HepG2 (cell line): ENCODE measurements at regions not wholly inside any gene's neighbourhood (a gene's known extent, or its start where the extent isn't known, plus 50 kb on each side); places are given as distances from the start of the nearest gene placed in this dataset.

Source experiments
- ATAC-seq: fragments of 200-7000 bp; cut with Tn5 transposase; 3 replicates; pipeline ENCODE4 v1.9.1; 2020; ENCODE audit warnings: mild to moderate bottlenecking, moderate library complexity
- BruUV-seq: library from RNA; stranded (reverse); fragments of 400-500 nt; replicated peaks from 2 replicates; lab custom pipeline; 2021; lab: Mats Ljungman, UMichigan
- CTCF ChIA-PET: fragments of 300-600 bp; formaldehyde crosslinking; extraction: SDS; loops from one replicate; lab custom pipeline; 2021; ENCODE audit warnings: low total read pairs, inconsistent platforms, low intra/inter-chr PET ratio; lab: Yijun Ruan, JAX
- POLR2A ChIA-PET: fragments of 350-600 bp; sonication (Branson Sonifier 250); formaldehyde crosslinking; loops from one replicate; lab custom pipeline; 2020; ENCODE audit warnings: antibody characterized with exemption, inconsistent platforms; lab: Yijun Ruan, JAX
- DNase-seq: peaks from one replicate; pipeline ENCODE4 v3.0.0-alpha.2; 2015; ENCODE audit warnings: low spot score
- FAIRE-seq: peaks from 3 replicates; lab custom pipeline; 2011; peaks lifted over from hg19 to GRCh38; lab: Jason Lieb, UNC
- H2AFZ ChIP-seq: one replicate; pipeline ENCODE4 v1.6.1; 2011; ENCODE audit warnings: low read length, inconsistent platforms
- H3K27ac ChIP-seq: fragments of 300-600 bp; 3 replicates; pipeline ENCODE4 v1.8.0; 2011; ENCODE audit warnings: mixed run types, mild to moderate bottlenecking, mixed read lengths, low read length, inconsistent platforms; ENCODE audit not compliant: insufficient read depth; ENCODE audit errors: extremely low read length
- H3K27me3 ChIP-seq, 2 experiments: fragments of 200-600 bp in 1 of 2; 2 replicates in 1 of 2; 3 replicates in 1 of 2; pipeline versions ENCODE4 v1.6.0 to v1.8.0; 2011; ENCODE audit warnings: low read length in 2 of 2, mild to moderate bottlenecking in 2 of 2, moderate library complexity in 2 of 2, inconsistent platforms in 1 of 2; ENCODE audit not compliant: insufficient read depth in 2 of 2, control insufficient read depth in 1 of 2
- H3K36me3 ChIP-seq, 2 experiments: fragments of 200-600 bp in 1 of 2; replicated peaks in 1 of 2; 2 replicates in 1 of 2; 3 replicates in 1 of 2; pipeline versions ENCODE4 v1.5.1 to v1.8.0; 2011; ENCODE audit warnings: low read length in 2 of 2, inconsistent platforms in 1 of 2; ENCODE audit not compliant: insufficient read depth in 2 of 2, control insufficient read depth in 1 of 2
- H3K4me1 ChIP-seq: 2 replicates; pipeline ENCODE4 v1.5.1; 2012; ENCODE audit warnings: low read length, inconsistent platforms; ENCODE audit not compliant: insufficient read depth
- H3K4me2 ChIP-seq: 2 replicates; pipeline ENCODE4 v1.6.0; 2011; ENCODE audit warnings: low read depth, low read length, inconsistent platforms
- H3K4me3 ChIP-seq, 3 experiments: fragments of 200-600 bp in 1 of 3; sonication (generic), shearing (Covaris generic) in 1 of 3; replicated peaks in 1 of 3; 2 replicates each; pipeline ENCODE4 v1.5.1; 2011 to 2016; ENCODE audit warnings: low read length in 3 of 3, inconsistent platforms in 2 of 3, low read depth in 2 of 3, mild to moderate bottlenecking in 2 of 3, control low read depth in 1 of 3, mixed read lengths in 1 of 3; ENCODE audit not compliant: insufficient read depth in 1 of 3
- H3K79me2 ChIP-seq: one replicate; pipeline ENCODE4 v1.6.1; 2011; ENCODE audit warnings: low read length, inconsistent platforms; ENCODE audit not compliant: insufficient read depth
- H3K9ac ChIP-seq: 2 replicates; pipeline ENCODE4 v1.6.0; 2011; ENCODE audit warnings: mild to moderate bottlenecking, low read depth, low read length, inconsistent platforms; ENCODE audit not compliant: insufficient read depth
- H3K9me3 ChIP-seq: 2 replicates; pipeline ENCODE4 v1.5.1; 2012; ENCODE audit warnings: mild to moderate bottlenecking, low read length
- H4K20me1 ChIP-seq: 2 replicates; pipeline ENCODE4 v1.6.0; 2011; ENCODE audit warnings: inconsistent platforms, mild to moderate bottlenecking, low read length, moderate library complexity; ENCODE audit not compliant: insufficient read depth
- BHLHE40 ChIP-seq: IDR thresholded peaks from 2 replicates; pipeline ENCODE4 v1.6.1; 2011; ENCODE audit warnings: low read length, improper control_type of control experiment
- FUBP1 ChIP-seq: sonication (generic); formaldehyde crosslinking; IDR thresholded peaks from 2 replicates; pipeline ENCODE4 v1.5.1; 2020; ENCODE audit warnings: missing genetic modification reagents, mild to moderate bottlenecking, borderline replicate concordance
- HNF4A ChIP-seq: sonication (generic); formaldehyde crosslinking; IDR thresholded peaks from 2 replicates; pipeline ENCODE4 v1.4.0; 2020; ENCODE audit warnings: missing genetic modification reagents
- MYC ChIP-seq: sonication (generic); formaldehyde crosslinking; IDR thresholded peaks from 2 replicates; pipeline ENCODE4 v1.9.0; 2021; ENCODE audit warnings: missing genetic modification reagents, borderline replicate concordance
- POGZ ChIP-seq: sonication (generic); formaldehyde crosslinking; IDR thresholded peaks from 2 replicates; pipeline ENCODE4 v1.4.0; 2020; ENCODE audit warnings: mild to moderate bottlenecking, missing genetic modification reagents
- ZBTB20 ChIP-seq: sonication (generic); formaldehyde crosslinking; IDR thresholded peaks from 2 replicates; pipeline ENCODE4 v1.8.1; 2023; ENCODE audit warnings: missing genetic modification reagents, low read depth, mild to moderate bottlenecking, borderline replicate concordance
- ZNF281 ChIP-seq: sonication (generic); formaldehyde crosslinking; IDR thresholded peaks from 2 replicates; pipeline ENCODE4 v1.4.0; 2020; ENCODE audit warnings: missing genetic modification reagents, borderline replicate concordance
- ZNF382 ChIP-seq: sonication (generic); formaldehyde crosslinking; IDR thresholded peaks from 2 replicates; pipeline ENCODE4 v1.5.0; 2020; ENCODE audit warnings: missing genetic modification reagents, mild to moderate bottlenecking, borderline replicate concordance
- in situ Hi-C: cut with HindIII; loops from 2 replicates; pipeline ENCODE4 v1.10.0; 2017; ENCODE audit warnings: low pct_unique_long_range_greater_than_20kb; ENCODE audit not compliant: extremely low pct_ligation_motif_present
- intact Hi-C: fragments of 100-400 bp; cut with micrococcal nuclease; formaldehyde crosslinking; loops from one replicate; pipeline ENCODE4 v1.10.0; 2022; ENCODE audit not compliant: unreplicated experiment

DNA sequence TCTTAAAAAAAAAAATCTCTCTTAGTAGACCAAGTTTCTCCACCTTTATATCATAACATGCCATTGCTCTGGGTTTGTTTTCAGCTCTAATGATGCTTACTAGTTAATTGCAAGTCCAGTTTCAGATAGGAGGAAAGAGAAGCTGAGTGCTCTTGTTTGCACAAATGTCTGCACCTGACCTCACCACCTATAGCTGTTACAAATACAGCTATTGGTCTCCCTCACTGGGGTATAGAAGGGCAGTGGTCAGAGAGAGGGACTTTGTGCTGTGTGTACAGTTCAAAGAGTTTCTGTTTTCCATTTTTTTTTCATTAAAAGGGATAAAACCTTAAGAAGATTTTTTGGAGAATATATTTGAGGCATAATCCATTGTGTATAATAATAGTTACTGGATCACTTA lies 52.7 kb downstream of the TAS2R16 start:
- Histone ChIP-seq H3K79me2 (no peaks in the 10 kb centered on the region), H2AFZ (no peak overlapping the region), H3K9ac (no peak overlapping the region), H3K4me3 (no peak overlapping the region), H3K27me3 (no peaks in the 10 kb centered on the region), H3K36me3 (no peaks in the 10 kb centered on the region), H4K20me1 (no peaks in the 10 kb centered on the region), H3K9me3 (no peaks in the 10 kb centered on the region), H3K4me1 (0 out of 2 replicates have a peak, but pooled peaks cover 8% of the 10 kb centered on the region), H3K4me2 (no peak overlapping the region), H3K27ac (no peak overlapping the region)
- ATAC-seq (peak; percentile 87), DNase-seq (peak; percentile 16), FAIRE-seq (no peak)
- in situ Hi-C loops (no loop called here), intact Hi-C loops (no loop called here)
- BruUV-seq, result no TSS peak
- TF ChIP-seq FUBP1 (CRISPR knock-in tag), result no peak
- no peak for TF ChIP-seq ZNF382 (CRISPR knock-in tag)
- TF ChIP-seq ZNF281 (CRISPR knock-in tag), result no peak
- TF ChIP-seq MYC (CRISPR knock-in tag), result no peak
- peak; percentile 54 for TF ChIP-seq HNF4A (CRISPR knock-in tag)
- TF ChIP-seq BHLHE40, result peak; percentile 61; the same call in 1 of the 2 replicates
- peak; percentile 42; the same call in 1 of the 2 replicates for TF ChIP-seq ZBTB20 (CRISPR knock-in tag)
- TF ChIP-seq POGZ (CRISPR knock-in tag), result peak; percentile 40; the same call in 1 of the 2 replicates
- POLR2A ChIA-PET, result no interaction called here
- CTCF ChIA-PET, result no interaction called here
